ENCODE measurements at regions not wholly inside any gene's neighbourhood (a gene's known extent, or its start where the extent isn't known, plus 50 kb on each side); places are given as distances from the start of the nearest gene placed in this dataset.

GRCh38 chr17:74125156-74125555 is 78.3 kb upstream of the RPL38 start:
- no peak for TF ChIP-seq JUND (IDR thresholded peaks at IDR 0.05)
- TF ChIP-seq ATF3 (IDR thresholded peaks at IDR 0.05), result no peak
- TF ChIP-seq TCF7L2 (IDR thresholded peaks at IDR 0.05; ENCODE audit: borderline replicate concordance, extremely low read depth, insufficient read depth, insufficient read length), result no peak
- no peak for TF ChIP-seq CTCF (IDR thresholded peaks at IDR 0.05 in 2 of 3, conservative IDR thresholded peaks at IDR 0.05 in 1 of 3; ENCODE audit: borderline replicate concordance in 1 of 3, insufficient read depth in 1 of 3, low read depth in 2 of 3, low read length in 2 of 3)
- no peak for TF ChIP-seq POLR2AphosphoS5 (IDR thresholded peaks at IDR 0.05; ENCODE audit: low read depth, low read length)
- TF ChIP-seq SIN3A (IDR thresholded peaks at IDR 0.05; ENCODE audit: low read depth), result no peak
- no peak for TF ChIP-seq CEBPB (IDR thresholded peaks at IDR 0.05; ENCODE audit: low read depth)
- no peak for TF ChIP-seq RAD21 (IDR thresholded peaks at IDR 0.05; ENCODE audit: low read depth)
- no peak for TF ChIP-seq CBX3 (IDR thresholded peaks at IDR 0.05; ENCODE audit: low read depth)
- TF ChIP-seq YY1 (IDR thresholded peaks at IDR 0.05; ENCODE audit: extremely low read depth, insufficient replicate concordance, low read depth, low read length), result no peak
- no peak for TF ChIP-seq MAX (IDR thresholded peaks at IDR 0.05)
- no peak for TF ChIP-seq ZBTB33 (IDR thresholded peaks at IDR 0.05; ENCODE audit: extremely low read depth, insufficient replicate concordance, low read length)
- no peak for TF ChIP-seq ELF1 (IDR thresholded peaks at IDR 0.05; ENCODE audit: borderline replicate concordance, low read depth)
- no peak for TF ChIP-seq REST (IDR thresholded peaks at IDR 0.05; ENCODE audit: low read depth)
- Histone ChIP-seq H3K4me2 (ENCODE audit: low read length) (no peak overlapping the region), H3K9ac (ENCODE audit: low read length) (no peak overlapping the region), H3K36me3 (ENCODE audit: control insufficient read depth in 1 of 2, insufficient read depth in 2 of 2, low read length in 2 of 2) (no peaks in the 10 kb centered on the region), H3K79me2 (ENCODE audit: insufficient read depth, low read length) (no peaks in the 10 kb centered on the region), H3K4me3 (replicated peaks in 1 of 2; ENCODE audit: low read depth in 1 of 2, low read length in 2 of 2) (no peak overlapping the region), H3K27ac (ENCODE audit: low read depth, low read length) (no peak overlapping the region), H2AFZ (ENCODE audit: low read depth, low read length, poor library complexity, severe bottlenecking) (no peak overlapping the region), H3K9me2 (ENCODE audit: insufficient read depth) (no peaks in the 10 kb centered on the region), H4K20me1 (ENCODE audit: insufficient read depth) (no peaks in the 10 kb centered on the region), H3K9me3 (ENCODE audit: control insufficient read depth in 1 of 2, insufficient read depth in 1 of 2, low read depth in 1 of 2, low read length in 2 of 2) (no peaks in the 10 kb centered on the region), H3K4me1 (ENCODE audit: control insufficient read depth in 1 of 2, insufficient read depth in 2 of 2, low read length in 2 of 2) (no peaks in the 10 kb centered on the region), H3K27me3 (ENCODE audit: insufficient read depth, low read length) (peaks cover 17% of the 10 kb centered on the region)
- no peak for ATAC-seq
- CTCF ChIA-PET, result no interaction called here
- RAD21 ChIA-PET (ENCODE audit: low non-redundant PET in 1 of 2, low total read pairs in 2 of 2, uncharacterized antibody in 2 of 2, unreplicated experiment in 2 of 2), result no interaction called here
- BruUV-seq (replicated peaks), result no TSS peak
- POLR2A ChIA-PET, result no interaction called here
- intact Hi-C loops (cut with micrococcal nuclease), result no loop called here
- DNase-seq (ENCODE audit: low read depth, low spot score), result no peak

All from HCT116 (cell line).